Activated T-cell treated with anti-CD3 and anti-CD28 coated beads, Interleukin-2, amount 50 U/mL, for 4 hours (primary cell): ENCODE measurements at regions not wholly inside any gene's neighbourhood (a gene's known extent, or its start where the extent isn't known, plus 50 kb on each side); places are given as distances from the start of the nearest gene placed in this dataset.
A peak's percentile ranks its signal among the peaks of the same experiment; 100 is the strongest.

Experiments
- ATAC-seq, 2 donors: fragments of 200-7000 bp; cut with Tn5 transposase; one replicate each; pipeline ENCODE4 v1.10.0; 2021
- DNase-seq: peaks from one replicate; pipeline ENCODE4 v3.0.0-alpha.2; 2020
- H3K27me3 Mint-ChIP-seq: one replicate; pipeline ENCODE4 v1.8.0; 2021; ENCODE audit warnings: low read depth, mixed read lengths
- H3K36me3 Mint-ChIP-seq: one replicate; pipeline ENCODE4 v1.8.0; 2022; ENCODE audit warnings: mixed read lengths; ENCODE audit not compliant: insufficient read depth
- H3K4me1 Mint-ChIP-seq: one replicate; pipeline ENCODE4 v1.8.0; 2021; ENCODE audit warnings: low read depth, mixed read lengths
- H3K4me3 Mint-ChIP-seq: one replicate; pipeline ENCODE4 v1.8.0; 2021; ENCODE audit warnings: mild to moderate bottlenecking, moderate library complexity, mixed read lengths
- H3K9me3 Mint-ChIP-seq: one replicate; pipeline ENCODE4 v1.8.0; 2021; ENCODE audit warnings: mixed read lengths

- Mint-ChIP-seq H3K4me3 (no peak overlapping the region), H3K27me3 (no peaks in the 10 kb centered on the region), H3K36me3 (no peaks in the 10 kb centered on the region), H3K9me3 (no peaks in the 10 kb centered on the region), H3K4me1 (peaks cover 2% of the 10 kb centered on the region)
- no peak for DNase-seq
- ATAC-seq, result no peak
These were observed 989.8 kb upstream of the B3GALT2 start for GRCh38 chr1:194176212-194176611.

- no peak for ATAC-seq
- Mint-ChIP-seq H3K36me3 (no peaks in the 10 kb centered on the region), H3K9me3 (peaks cover 5% of the 10 kb centered on the region), H3K4me3 (no peak overlapping the region), H3K27me3 (no peaks in the 10 kb centered on the region), H3K4me1 (no peaks in the 10 kb centered on the region)
- no peak for DNase-seq
These were observed 988.8 kb upstream of the B3GALT2 start for GRCh38 chr1:194175251-194175650.

- Mint-ChIP-seq H3K36me3 (no peaks in the 10 kb centered on the region), H3K4me1 (no peaks in the 10 kb centered on the region), H3K27me3 (no peaks in the 10 kb centered on the region), H3K4me3 (no peak overlapping the region), H3K9me3 (peaks cover 5% of the 10 kb centered on the region)
- ATAC-seq, result no peak
- no peak for DNase-seq
These were observed 988.1 kb upstream of the B3GALT2 start for GRCh38 chr1:194174528-194174927.

- Mint-ChIP-seq H3K36me3 (peaks cover 3% of the 10 kb centered on the region), H3K9me3 (peaks cover 9% of the 10 kb centered on the region), H3K27me3 (no peaks in the 10 kb centered on the region), H3K4me1 (no peaks in the 10 kb centered on the region), H3K4me3 (no peak overlapping the region)
- DNase-seq (no peak), ATAC-seq (no peak)
These were observed 985.2 kb upstream of the B3GALT2 start for GRCh38 chr1:194171596-194171995.

- H3K27me3 Mint-ChIP-seq, result no peaks in the 10 kb centered on the region
- no peak overlapping the region for H3K4me3 Mint-ChIP-seq
- DNase-seq, result no peak
- H3K36me3 Mint-ChIP-seq, result peaks cover 3% of the 10 kb centered on the region
- H3K9me3 Mint-ChIP-seq, result peaks cover 9% of the 10 kb centered on the region
- no peak for ATAC-seq
- H3K4me1 Mint-ChIP-seq, result no peaks in the 10 kb centered on the region
These were observed 981.7 kb upstream of the B3GALT2 start for GRCh38 chr1:194167956-194168640.

- Mint-ChIP-seq H3K4me1 (no peaks in the 10 kb centered on the region), H3K4me3 (no peak overlapping the region), H3K36me3 (peaks cover 3% of the 10 kb centered on the region), H3K9me3 (peaks cover 4% of the 10 kb centered on the region), H3K27me3 (no peaks in the 10 kb centered on the region)
- ATAC-seq (no peak), DNase-seq (no peak)
These were observed 978.3 kb upstream of the B3GALT2 start for GRCh38 chr1:194164755-194165154.

- no peaks in the 10 kb centered on the region for H3K36me3 Mint-ChIP-seq
- peaks cover 10% of the 10 kb centered on the region for H3K9me3 Mint-ChIP-seq
- no peaks in the 10 kb centered on the region for H3K27me3 Mint-ChIP-seq
- DNase-seq (no peak), ATAC-seq (no peak)
- no peaks in the 10 kb centered on the region for H3K4me1 Mint-ChIP-seq
- H3K4me3 Mint-ChIP-seq, result no peak overlapping the region
These were observed 975.2 kb upstream of the B3GALT2 start for GRCh38 chr1:194161591-194161990.

- H3K4me3 Mint-ChIP-seq, result no peak overlapping the region
- no peaks in the 10 kb centered on the region for H3K27me3 Mint-ChIP-seq
- H3K9me3 Mint-ChIP-seq, result peaks cover 10% of the 10 kb centered on the region
- no peak for ATAC-seq
- H3K4me1 Mint-ChIP-seq, result no peaks in the 10 kb centered on the region
- no peaks in the 10 kb centered on the region for H3K36me3 Mint-ChIP-seq
- no peak for DNase-seq
These were observed 973.5 kb upstream of the B3GALT2 start for GRCh38 chr1:194159941-194160340.

- H3K9me3 Mint-ChIP-seq, result peaks cover 10% of the 10 kb centered on the region
- no peaks in the 10 kb centered on the region for H3K36me3 Mint-ChIP-seq
- H3K27me3 Mint-ChIP-seq, result no peaks in the 10 kb centered on the region
- ATAC-seq, result no peak
- peaks cover 5% of the 10 kb centered on the region for H3K4me1 Mint-ChIP-seq
- no peak for DNase-seq
- H3K4me3 Mint-ChIP-seq, result no peak overlapping the region
These were observed 969.5 kb upstream of the B3GALT2 start for GRCh38 chr1:194155962-194156361.

- Mint-ChIP-seq H3K4me1 (peaks cover 11% of the 10 kb centered on the region), H3K27me3 (no peaks in the 10 kb centered on the region), H3K4me3 (peak overlapping the region; percentile 72), H3K36me3 (no peaks in the 10 kb centered on the region), H3K9me3 (no peaks in the 10 kb centered on the region)
- no peak for ATAC-seq
- no peak for DNase-seq
These were observed 964.6 kb upstream of the B3GALT2 start for GRCh38 chr1:194151056-194151455.

- Mint-ChIP-seq H3K27me3 (no peaks in the 10 kb centered on the region), H3K4me3 (no peak overlapping the region), H3K4me1 (peaks cover 11% of the 10 kb centered on the region), H3K36me3 (no peaks in the 10 kb centered on the region), H3K9me3 (no peaks in the 10 kb centered on the region)
- DNase-seq (no peak), ATAC-seq (no peak)
These were observed 963.8 kb upstream of the B3GALT2 start for GRCh38 chr1:194150242-194150641.

GRCh38 chr1:194133152-194133551 lies 946.7 kb upstream of the B3GALT2 start:
- Mint-ChIP-seq H3K27me3 (no peaks in the 10 kb centered on the region), H3K4me3 (no peak overlapping the region), H3K4me1 (peaks cover 8% of the 10 kb centered on the region), H3K36me3 (no peaks in the 10 kb centered on the region), H3K9me3 (no peaks in the 10 kb centered on the region)
- DNase-seq (no peak), ATAC-seq (no peak)

GRCh38 chr1:194118086-194118485 lies 931.7 kb upstream of the B3GALT2 start:
- no peaks in the 10 kb centered on the region for H3K9me3 Mint-ChIP-seq
- H3K36me3 Mint-ChIP-seq, result no peaks in the 10 kb centered on the region
- no peak overlapping the region for H3K4me3 Mint-ChIP-seq
- no peak for DNase-seq
- no peaks in the 10 kb centered on the region for H3K27me3 Mint-ChIP-seq
- no peak for ATAC-seq
- H3K4me1 Mint-ChIP-seq, result no peaks in the 10 kb centered on the region

GRCh38 chr1:194117582-194117981 lies 931.2 kb upstream of the B3GALT2 start:
- no peak for DNase-seq
- Mint-ChIP-seq H3K36me3 (no peaks in the 10 kb centered on the region), H3K9me3 (no peaks in the 10 kb centered on the region), H3K4me1 (no peaks in the 10 kb centered on the region), H3K4me3 (no peak overlapping the region), H3K27me3 (no peaks in the 10 kb centered on the region)
- no peak for ATAC-seq

- no peaks in the 10 kb centered on the region for H3K4me1 Mint-ChIP-seq
- H3K9me3 Mint-ChIP-seq, result no peaks in the 10 kb centered on the region
- no peaks in the 10 kb centered on the region for H3K27me3 Mint-ChIP-seq
- H3K36me3 Mint-ChIP-seq, result no peaks in the 10 kb centered on the region
- no peak for DNase-seq
- no peak overlapping the region for H3K4me3 Mint-ChIP-seq
- ATAC-seq, result no peak
These were observed 927.9 kb upstream of the B3GALT2 start for GRCh38 chr1:194114288-194114687.

- H3K4me1 Mint-ChIP-seq, result no peaks in the 10 kb centered on the region
- DNase-seq (no peak), ATAC-seq (no peak)
- H3K4me3 Mint-ChIP-seq, result no peak overlapping the region
- H3K27me3 Mint-ChIP-seq, result no peaks in the 10 kb centered on the region
- peaks cover 3% of the 10 kb centered on the region for H3K9me3 Mint-ChIP-seq
- H3K36me3 Mint-ChIP-seq, result no peaks in the 10 kb centered on the region
These were observed 919.0 kb upstream of the B3GALT2 start for GRCh38 chr1:194105381-194105780.
